Sigmoid colon (tissue), 6 donors: ENCODE measurements at regions not wholly inside any gene's neighbourhood (a gene's known extent, or its start where the extent isn't known, plus 50 kb on each side); places are given as distances from the start of the nearest gene placed in this dataset.

Experiments used
- DNase-seq: peaks from one replicate; pipeline ENCODE4 v3.0.0-alpha.2; 2019
- H3K27ac ChIP-seq, 4 donors: fragments of 200-600 bp; sonication (generic); one replicate each; pipeline ENCODE4 v1.5.1; 2016 to 2019; ENCODE audit warnings: mild to moderate bottlenecking in 1 of 4
- H3K27me3 ChIP-seq, 3 donors: fragments of 200-600 bp; sonication (generic); one replicate each; pipeline ENCODE4 v1.5.1; 2019; ENCODE audit warnings: mild to moderate bottlenecking in 1 of 3
- H3K36me3 ChIP-seq, 4 donors: fragments of 200-600 bp; sonication (generic); one replicate each; pipeline ENCODE4 v1.5.1; 2016 to 2019
- H3K4me1 ChIP-seq, 4 donors: fragments of 200-600 bp; sonication (generic); one replicate each; pipeline ENCODE4 v1.5.1; 2017 to 2019
- H3K4me3 ChIP-seq, 4 donors: fragments of 200-600 bp; sonication (generic); one replicate each; pipeline ENCODE4 v1.5.1; 2017 to 2019; ENCODE audit warnings: mild to moderate bottlenecking in 2 of 4, moderate library complexity in 1 of 4
- H3K9me3 ChIP-seq, 4 donors: fragments of 200-600 bp in 3 of 4; sonication (generic) in 3 of 4; one replicate each; pipeline versions ENCODE4 v1.5.1 to v1.6.1; 2013 to 2019
- CTCF ChIP-seq, 4 experiments: fragments of 450-650 bp in 3 of 4; fragments of 200-600 bp in 1 of 4; IDR thresholded peaks; one replicate each; pipeline ENCODE4 v1.5.1; 2016 to 2019; ENCODE audit warnings: antibody characterized with exemption in 4 of 4, mild to moderate bottlenecking in 3 of 4, moderate library complexity in 2 of 4
- EP300 ChIP-seq, 4 donors: sonication (generic); formaldehyde crosslinking; IDR thresholded peaks; one replicate each; pipeline ENCODE4 v1.6.1; 2017; ENCODE audit warnings: antibody characterized with exemption in 4 of 4
- POLR2A ChIP-seq, 2 donors: fragments of 450-650 bp; IDR thresholded peaks; one replicate each; pipeline ENCODE4 v1.6.1; 2016; ENCODE audit warnings: antibody characterized with exemption in 2 of 2, mild to moderate bottlenecking in 2 of 2, moderate library complexity in 2 of 2
- POLR2AphosphoS5 ChIP-seq, 4 donors: sonication (generic); formaldehyde crosslinking; IDR thresholded peaks; one replicate each; pipeline ENCODE4 v1.6.1; 2017; ENCODE audit warnings: antibody characterized with exemption in 4 of 4
- WGBS, 2 donors: extraction: QIAGEN DNeasy Blood & Tissue Kit; methylation state at CpG; one replicate each; pipeline ENCODE4 v1.1.7; 2013; 5-methylcytosine and 5-hydroxymethylcytosine counted together
- intact Hi-C: fragments of 100-400 bp; cut with DNase I; formaldehyde crosslinking; loops from one replicate; pipeline ENCODE4 v1.15.1; 2023
- donor health status: healthy with polysubstance abuse.
- donor health status: healthy.

- Histone ChIP-seq H3K36me3 (no peaks in the 10 kb centered on the region), H3K27me3 (no peaks in the 10 kb centered on the region), H3K4me1 (no peaks in the 10 kb centered on the region), H3K27ac (no peak overlapping the region), H3K4me3 (no peak overlapping the region), H3K9me3 (no peaks in the 10 kb centered on the region)
- WGBS, 2 donors: 76 to 87% methylated on average over 21 of the region's 21 CpGs
- DNase-seq: no peak
- intact Hi-C loops: no loop called here
- TF ChIP-seq POLR2A (IDR thresholded peaks at IDR 0.05) (no peak), CTCF (IDR thresholded peaks at IDR 0.05) (no peak), EP300 (IDR thresholded peaks at IDR 0.05) (no peak), POLR2AphosphoS5 (IDR thresholded peaks at IDR 0.05) (no peak)
These were observed 155.2 kb downstream of the FAM43A start for GRCh38 chr3:194840661-194841514.

- WGBS, 2 donors: 65 to 79% methylated on average over 2 of the region's 2 CpGs
- H3K27ac ChIP-seq: no peak overlapping the region
- intact Hi-C loops: no loop called here
- H3K9me3 ChIP-seq: no peaks in the 10 kb centered on the region
- no peaks in the 10 kb centered on the region for H3K4me1 ChIP-seq
- H3K27me3 ChIP-seq: no peaks in the 10 kb centered on the region
- H3K4me3 ChIP-seq: no peak overlapping the region
- DNase-seq: no peak
- no peaks in the 10 kb centered on the region for H3K36me3 ChIP-seq
- no peak for TF ChIP-seq CTCF (IDR thresholded peaks at IDR 0.05)
These were observed 155.8 kb downstream of the FAM43A start for GRCh38 chr3:194841515-194841841.

GRCh38 chr3:194843556-194843955 lies 157.9 kb downstream of the FAM43A start:
- no peak overlapping the region for H3K4me3 ChIP-seq
- intact Hi-C loops: no loop called here
- 82 to 89% methylated on average over 8 of the region's 8 CpGs for whole genome bisulfite sequencing, 2 donors
- H3K36me3 ChIP-seq: no peaks in the 10 kb centered on the region
- TF ChIP-seq POLR2AphosphoS5 (IDR thresholded peaks at IDR 0.05) (no peak), POLR2A (IDR thresholded peaks at IDR 0.05) (no peak), CTCF (IDR thresholded peaks at IDR 0.05) (no peak), EP300 (IDR thresholded peaks at IDR 0.05) (no peak)
- no peak for DNase-seq
- H3K4me1 ChIP-seq: no peaks in the 10 kb centered on the region
- H3K27ac ChIP-seq: no peak overlapping the region
- no peaks in the 10 kb centered on the region for H3K9me3 ChIP-seq
- no peaks in the 10 kb centered on the region for H3K27me3 ChIP-seq

- 85 to 92% methylated on average over 3 of the region's 3 CpGs for WGBS, 2 donors
- no peaks in the 10 kb centered on the region for H3K4me1 ChIP-seq
- no peaks in the 10 kb centered on the region for H3K36me3 ChIP-seq
- no peaks in the 10 kb centered on the region for H3K27me3 ChIP-seq
- no peak overlapping the region for H3K27ac ChIP-seq
- no peak for DNase-seq
- H3K9me3 ChIP-seq: no peaks in the 10 kb centered on the region
- intact Hi-C loops: no loop called here
- H3K4me3 ChIP-seq: no peak overlapping the region
- no peak for TF ChIP-seq CTCF (IDR thresholded peaks at IDR 0.05)
- no peak for TF ChIP-seq POLR2A (IDR thresholded peaks at IDR 0.05)
- TF ChIP-seq EP300 (IDR thresholded peaks at IDR 0.05): no peak
- TF ChIP-seq POLR2AphosphoS5 (IDR thresholded peaks at IDR 0.05): no peak
These were observed 158.4 kb downstream of the FAM43A start for GRCh38 chr3:194844046-194844445.
